ENCODE measurements at regions not wholly inside any gene's neighbourhood (a gene's known extent, or its start where the extent isn't known, plus 50 kb on each side); places are given as distances from the start of the nearest gene placed in this dataset.

GRCh38 chr6:30806581-30807183 lies 62.3 kb upstream of the IER3 start:
- TF ChIP-seq EZH2 (IDR thresholded peaks at IDR 0.05; ENCODE audit: borderline replicate concordance, low read depth, low read length, poor library complexity, severe bottlenecking) (no peak), CTCF (conservative IDR thresholded peaks at IDR 0.05; ENCODE audit: low read depth, low read length) (no peak)
